Glutamatergic neuron (in vitro differentiated cells): ENCODE measurements at regions not wholly inside any gene's neighbourhood (a gene's known extent, or its start where the extent isn't known, plus 50 kb on each side); places are given as distances from the start of the nearest gene placed in this dataset.

ENCODE experiments used
- DNase-seq: peaks from one replicate; pipeline ENCODE4 v3.0.0; 2022
- H3K27ac Mint-ChIP-seq: one replicate; pipeline ENCODE4 v1.8.0; 2020; ENCODE audit warnings: mild to moderate bottlenecking, mixed read lengths, inconsistent platforms; ENCODE audit not compliant: unreplicated experiment
- H3K27me3 Mint-ChIP-seq: one replicate; pipeline ENCODE4 v1.8.0; 2020; ENCODE audit warnings: mild to moderate bottlenecking, moderate library complexity, mixed read lengths, inconsistent platforms; ENCODE audit not compliant: unreplicated experiment
- H3K36me3 Mint-ChIP-seq: one replicate; pipeline ENCODE4 v1.8.0; 2020; ENCODE audit warnings: mild to moderate bottlenecking, mixed read lengths, inconsistent platforms; ENCODE audit not compliant: unreplicated experiment
- H3K4me1 Mint-ChIP-seq: one replicate; pipeline ENCODE4 v1.8.0; 2020; ENCODE audit warnings: mild to moderate bottlenecking, low read depth, mixed read lengths, inconsistent platforms; ENCODE audit not compliant: unreplicated experiment
- H3K4me3 Mint-ChIP-seq: one replicate; pipeline ENCODE4 v1.8.0; 2020; ENCODE audit warnings: mild to moderate bottlenecking, mixed read lengths, inconsistent platforms; ENCODE audit not compliant: unreplicated experiment
- H3K9me3 Mint-ChIP-seq: one replicate; pipeline ENCODE4 v1.8.0; 2020; ENCODE audit warnings: mild to moderate bottlenecking, moderate library complexity, mixed read lengths, inconsistent platforms; ENCODE audit not compliant: unreplicated experiment
- CTCF ChIP-seq: fragments of 200-600 bp; sonication (generic); IDR thresholded peaks from one replicate; pipeline ENCODE4 v1.5.0; 2021; ENCODE audit not compliant: partially characterized antibody, unreplicated experiment

DNA sequence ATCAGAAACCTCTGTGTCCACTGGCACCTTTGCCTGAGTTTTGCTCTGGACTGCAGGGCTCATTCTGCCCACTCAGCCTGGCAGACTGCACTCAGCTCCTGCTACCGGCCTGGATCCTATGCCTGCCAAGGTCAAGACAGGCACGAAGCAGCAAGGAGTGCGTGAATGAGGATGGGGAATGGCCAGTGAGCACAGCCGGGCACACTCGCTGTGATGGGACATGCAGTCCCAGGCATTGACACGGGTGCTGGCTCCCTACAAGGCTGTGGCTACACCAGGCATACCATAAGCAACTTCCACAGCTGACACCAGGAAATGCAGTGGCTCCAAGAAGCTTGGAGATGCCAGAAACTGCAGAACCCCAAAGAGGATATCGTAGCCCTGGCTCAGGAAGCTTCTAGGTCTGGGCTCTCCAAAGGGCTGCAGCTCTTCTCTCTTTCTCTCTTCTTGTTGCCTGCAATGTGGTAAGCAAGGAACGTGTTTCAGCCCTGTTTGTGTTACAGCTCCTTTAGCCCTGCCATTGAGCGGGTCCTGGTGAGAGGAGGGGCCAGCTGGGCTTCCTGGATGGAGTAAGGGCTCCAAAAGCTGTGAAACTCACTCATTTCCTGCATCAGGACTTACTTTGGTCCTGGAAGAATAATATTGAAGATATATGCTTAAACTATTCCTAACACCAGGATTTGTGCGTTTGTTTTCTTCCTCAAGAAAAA, 832.6 kb upstream of the SLITRK5 start:
- DNase-seq: no peak
- TF ChIP-seq CTCF: no peak
- Mint-ChIP-seq H3K27me3 (no peaks in the 10 kb centered on the region), H3K4me1 (no peaks in the 10 kb centered on the region), H3K27ac (no peak overlapping the region), H3K36me3 (peaks cover 12% of the 10 kb centered on the region), H3K4me3 (no peak overlapping the region), H3K9me3 (no peaks in the 10 kb centered on the region)

DNA sequence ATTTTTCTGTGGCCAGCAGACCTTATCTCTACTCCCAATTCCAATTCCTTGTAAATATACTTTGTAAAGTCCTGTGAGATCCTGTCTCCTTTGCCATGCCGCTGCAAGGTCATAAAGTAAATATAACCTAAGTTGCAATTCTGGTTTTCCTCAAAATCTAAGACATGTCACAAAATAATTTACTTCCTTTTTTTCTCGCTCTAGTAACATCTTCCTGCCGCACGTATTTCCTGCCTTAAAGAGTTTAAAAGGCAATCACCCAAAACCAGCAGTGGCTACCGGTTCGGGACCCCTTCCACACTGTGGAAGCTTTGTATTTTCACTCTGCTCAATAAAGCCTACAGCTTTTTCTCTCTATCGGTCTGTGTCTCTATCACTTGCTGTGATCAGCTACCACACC, 832.0 kb upstream of the SLITRK5 start:
- TF ChIP-seq CTCF: no peak
- H3K36me3 Mint-ChIP-seq: peaks cover 12% of the 10 kb centered on the region
- no peaks in the 10 kb centered on the region for H3K27me3 Mint-ChIP-seq
- no peaks in the 10 kb centered on the region for H3K9me3 Mint-ChIP-seq
- no peaks in the 10 kb centered on the region for H3K4me1 Mint-ChIP-seq
- no peak overlapping the region for H3K4me3 Mint-ChIP-seq
- DNase-seq: no peak
- no peak overlapping the region for H3K27ac Mint-ChIP-seq

GRCh38 chr13:86840250-86841191, 830.6 kb upstream of the SLITRK5 start:
- Mint-ChIP-seq H3K4me3 (no peak overlapping the region), H3K27me3 (no peaks in the 10 kb centered on the region), H3K4me1 (no peaks in the 10 kb centered on the region), H3K36me3 (peaks cover 9% of the 10 kb centered on the region), H3K27ac (no peak overlapping the region), H3K9me3 (no peaks in the 10 kb centered on the region)
- no peak for DNase-seq
- no peak for TF ChIP-seq CTCF

- no peak overlapping the region for H3K4me3 Mint-ChIP-seq
- TF ChIP-seq CTCF: no peak
- no peak overlapping the region for H3K27ac Mint-ChIP-seq
- no peaks in the 10 kb centered on the region for H3K4me1 Mint-ChIP-seq
- peaks cover 2% of the 10 kb centered on the region for H3K9me3 Mint-ChIP-seq
- DNase-seq: no peak
- H3K36me3 Mint-ChIP-seq: peaks cover 7% of the 10 kb centered on the region
- no peaks in the 10 kb centered on the region for H3K27me3 Mint-ChIP-seq
Measured at GRCh38 chr13:86841264-86841663, 829.9 kb upstream of the SLITRK5 start.

DNA sequence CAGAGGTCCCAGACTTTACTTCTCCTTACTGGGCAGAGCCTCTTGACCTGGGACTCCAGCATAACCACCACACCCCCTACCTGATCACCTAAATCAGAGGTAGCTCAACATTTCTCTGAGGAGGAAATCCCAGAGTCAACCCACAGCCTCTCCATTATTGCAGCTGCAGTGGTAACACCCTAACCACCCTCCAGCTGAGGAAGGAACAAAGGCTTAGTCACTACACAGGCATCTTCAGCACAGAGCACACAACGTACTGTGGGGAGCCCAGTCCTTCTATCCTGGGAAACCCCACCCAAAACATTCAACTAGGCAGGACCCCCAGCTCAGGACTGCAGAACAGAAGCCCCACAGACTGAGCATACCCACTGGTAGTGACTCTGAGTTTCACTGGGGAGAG, 824.7 kb upstream of the SLITRK5 start:
- TF ChIP-seq CTCF: no peak
- DNase-seq: no peak
- no peaks in the 10 kb centered on the region for H3K4me1 Mint-ChIP-seq
- peaks cover 5% of the 10 kb centered on the region for H3K9me3 Mint-ChIP-seq
- H3K4me3 Mint-ChIP-seq: no peak overlapping the region
- H3K27me3 Mint-ChIP-seq: no peaks in the 10 kb centered on the region
- peaks cover 4% of the 10 kb centered on the region for H3K36me3 Mint-ChIP-seq
- H3K27ac Mint-ChIP-seq: no peak overlapping the region
